CD4-positive, alpha-beta T cell treated with Interleukin-6 for 4 hours (primary cell): ENCODE measurements at regions not wholly inside any gene's neighbourhood (a gene's known extent, or its start where the extent isn't known, plus 50 kb on each side); places are given as distances from the start of the nearest gene placed in this dataset.

Source experiments
- DNase-seq: peaks from one replicate; pipeline ENCODE4 v3.0.0-alpha.2; 2020; ENCODE audit warnings: mixed read lengths

DNA sequence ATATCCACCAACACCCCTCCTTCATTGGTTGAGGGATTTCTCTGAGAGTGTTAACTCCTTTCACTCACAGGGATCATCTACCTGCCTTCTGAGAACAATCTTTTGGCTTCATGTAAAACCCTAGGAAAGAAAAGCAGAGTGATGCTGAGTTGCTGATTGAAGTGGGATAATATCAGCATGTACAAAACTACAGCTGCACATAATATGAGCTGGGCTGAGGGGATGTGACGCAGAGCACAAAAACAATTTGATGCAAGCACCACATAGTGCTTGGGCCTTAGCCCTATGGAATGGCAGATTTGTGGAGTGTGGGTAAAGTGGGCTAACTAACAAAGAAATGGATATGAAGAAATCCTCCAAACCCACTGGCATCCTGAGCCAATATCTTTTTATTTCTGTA, 267.6 kb upstream of the KCNH8 start:
- no peak for DNase-seq

DNA sequence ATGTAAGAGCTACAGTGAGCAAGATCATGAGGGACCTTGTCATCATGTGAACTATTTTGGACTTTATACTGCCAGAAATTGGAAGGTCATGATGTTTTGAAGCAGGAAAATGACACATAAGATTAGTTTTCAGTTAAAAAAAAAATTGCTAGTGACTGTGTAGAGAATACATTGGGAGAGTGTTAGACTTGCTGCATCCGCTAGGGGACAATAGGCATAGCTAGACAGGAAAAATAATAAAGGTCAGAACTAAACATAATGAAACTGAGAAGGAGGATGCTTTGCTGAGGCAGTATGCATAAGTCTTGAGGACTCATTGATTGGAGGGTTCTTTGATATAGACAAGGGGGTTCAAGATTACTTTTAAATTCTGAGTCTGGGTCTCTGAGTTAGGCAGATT, 275.8 kb upstream of the KCNH8 start:
- no peak for DNase-seq

DNA sequence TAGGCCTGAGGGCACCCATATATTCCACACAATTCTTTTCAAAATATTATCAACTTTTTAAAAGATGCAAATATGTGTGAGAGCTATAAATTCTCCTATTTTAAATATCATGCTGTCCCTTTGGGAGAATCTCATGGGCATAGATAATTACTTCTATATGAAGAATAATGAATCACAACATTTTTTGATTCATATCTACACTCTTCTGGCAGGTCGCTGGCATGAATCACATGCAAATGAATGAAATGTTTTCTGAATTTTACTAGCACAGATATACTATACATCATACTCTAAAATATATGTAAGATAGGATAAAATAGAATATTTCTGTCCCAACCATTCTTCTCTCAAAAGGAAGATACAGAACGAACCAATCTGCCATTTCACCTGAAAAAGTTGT, 277.7 kb upstream of the KCNH8 start:
- DNase-seq, result no peak

DNA sequence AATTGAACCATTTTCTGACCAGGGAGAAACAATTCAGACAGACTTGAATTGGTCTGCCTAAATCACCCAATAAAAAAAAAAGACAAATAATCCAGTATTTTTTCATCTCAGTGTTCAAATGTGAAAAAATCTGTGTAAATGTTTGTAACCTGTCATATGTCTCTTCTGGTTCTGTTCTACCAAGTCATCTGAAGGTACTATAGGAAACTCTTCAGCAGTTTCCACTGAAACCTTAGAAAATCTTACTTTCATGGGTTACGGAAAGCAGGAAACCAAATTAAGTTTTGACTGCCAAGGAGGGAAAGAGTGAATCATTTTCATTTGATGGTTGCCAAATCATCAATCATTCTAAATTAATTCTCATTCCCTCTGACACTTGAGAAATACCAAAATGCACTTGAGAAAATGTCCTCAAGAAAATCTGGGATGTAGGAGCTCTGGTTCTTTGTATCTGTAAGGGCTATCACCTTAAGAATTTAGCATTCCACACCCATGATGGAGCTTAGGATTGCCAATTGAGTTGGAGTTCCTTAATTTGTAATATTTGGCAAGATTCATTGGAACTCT, 278.2 kb upstream of the KCNH8 start:
- DNase-seq, result no peak

DNA sequence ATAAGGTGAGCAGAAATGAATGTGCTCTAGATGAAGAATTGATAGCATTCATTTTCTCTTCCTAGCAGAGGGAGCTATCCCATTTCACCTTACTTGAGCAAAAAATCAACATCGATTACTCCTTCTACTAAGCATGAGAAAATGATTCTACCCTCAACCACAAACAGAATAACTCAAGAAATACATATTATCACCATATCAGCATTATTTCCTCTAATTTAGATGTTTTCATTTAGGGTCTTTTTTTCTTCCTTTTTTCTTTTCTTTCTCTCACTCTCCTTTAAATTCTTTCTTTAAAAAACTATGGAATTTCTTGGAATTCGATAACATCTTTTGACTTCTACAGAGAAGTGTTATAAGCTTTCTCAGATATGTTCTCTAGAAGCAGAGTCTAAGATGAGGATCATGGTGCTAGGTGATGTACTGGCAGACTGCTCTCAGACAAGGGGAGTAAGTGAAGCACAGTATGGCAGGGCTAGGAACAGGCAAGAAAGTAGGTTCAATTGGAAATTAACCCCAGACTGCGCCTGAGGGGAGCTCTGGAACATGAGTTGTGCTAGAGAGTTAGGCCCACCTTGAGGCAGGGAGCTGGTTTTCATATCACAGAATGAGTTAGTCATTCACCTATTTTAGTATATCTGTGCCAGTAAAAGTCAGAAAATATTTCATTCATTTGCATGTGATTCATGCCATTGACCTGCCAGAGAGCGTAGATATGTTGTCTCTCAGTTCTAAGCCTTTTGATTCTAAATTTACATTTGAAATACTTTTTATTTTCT, 279.2 kb upstream of the KCNH8 start:
- DNase-seq, result no peak

DNA sequence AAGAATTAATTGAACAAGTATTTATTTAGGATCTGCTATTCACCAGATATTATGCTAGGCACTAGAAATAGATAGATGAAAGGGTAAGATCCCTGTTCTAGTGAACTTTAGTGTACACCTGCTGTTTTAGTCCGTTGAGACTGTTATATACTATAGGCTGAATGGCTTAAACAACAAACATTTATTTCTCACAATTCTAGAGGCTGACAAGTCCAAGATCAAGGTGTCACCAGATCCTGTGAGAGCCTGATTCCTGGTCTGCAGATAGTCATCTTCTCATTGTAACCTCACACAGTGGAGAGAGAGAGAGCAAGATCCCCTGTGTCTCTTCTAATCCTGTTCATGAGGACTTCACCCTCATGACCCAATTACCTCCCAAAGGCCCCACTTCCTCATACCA, 281.4 kb upstream of the KCNH8 start:
- no peak for DNase-seq

DNA sequence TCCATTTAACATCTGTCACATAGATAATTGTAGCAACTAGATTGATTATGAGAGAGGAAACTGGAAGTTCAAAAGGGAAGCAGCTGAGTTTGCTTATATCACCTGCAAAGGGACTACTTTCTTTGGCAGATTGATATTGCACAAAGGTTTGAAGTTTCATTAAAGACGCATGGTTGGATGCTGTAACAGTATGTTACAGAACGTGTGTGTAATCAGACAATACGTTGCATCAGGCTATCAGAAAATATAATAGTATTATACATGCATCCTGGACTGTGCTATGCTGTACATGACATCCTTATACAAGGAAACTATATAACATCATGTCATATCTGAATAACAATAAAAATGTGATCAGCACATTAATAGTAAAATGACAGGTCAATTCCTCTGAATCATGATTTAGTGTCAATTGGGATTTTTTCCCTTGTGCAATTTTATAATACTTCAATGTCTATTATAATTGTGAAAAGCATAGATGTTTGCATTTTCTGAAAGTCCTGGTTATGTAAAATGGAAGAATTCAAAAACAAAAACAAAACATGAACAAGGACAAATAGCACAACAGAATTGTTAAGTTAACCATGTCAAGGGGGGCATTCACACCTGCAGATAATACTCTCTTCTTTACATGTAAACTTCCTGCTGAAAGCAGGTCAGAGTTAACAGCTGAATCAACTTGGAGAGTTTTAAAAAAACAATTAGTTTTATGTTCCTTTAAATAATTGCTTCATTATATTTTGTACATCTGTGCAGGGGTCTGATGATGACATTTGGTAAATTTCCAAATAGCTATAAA, 283.2 kb upstream of the KCNH8 start:
- DNase-seq, result no peak

- DNase-seq, result no peak
These were observed 286.2 kb upstream of the KCNH8 start for GRCh38 chr3:18862077-18862476.

DNA sequence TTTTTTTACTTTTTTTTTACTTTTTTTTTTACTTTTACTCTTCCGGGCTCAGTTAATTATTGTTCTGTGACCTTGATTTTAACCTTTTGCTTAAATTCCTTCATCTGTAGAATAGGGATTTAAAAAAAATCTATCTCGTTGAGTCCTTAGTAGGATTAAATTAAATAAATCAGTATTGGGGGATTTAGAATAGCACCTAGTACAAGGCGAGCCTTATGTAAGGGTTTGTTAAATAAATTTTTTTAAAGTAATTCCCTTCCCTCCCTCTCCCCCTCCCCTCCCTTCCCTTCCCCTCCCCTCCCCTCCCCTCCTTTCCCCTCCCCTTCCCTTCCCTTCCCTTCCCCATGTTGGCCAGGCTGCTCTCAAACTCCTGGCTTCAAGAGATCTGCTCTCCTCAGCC, 287.2 kb upstream of the KCNH8 start:
- no peak for DNase-seq

GRCh38 chr3:18853269-18853668, 295.0 kb upstream of the KCNH8 start:
- no peak for DNase-seq

DNA sequence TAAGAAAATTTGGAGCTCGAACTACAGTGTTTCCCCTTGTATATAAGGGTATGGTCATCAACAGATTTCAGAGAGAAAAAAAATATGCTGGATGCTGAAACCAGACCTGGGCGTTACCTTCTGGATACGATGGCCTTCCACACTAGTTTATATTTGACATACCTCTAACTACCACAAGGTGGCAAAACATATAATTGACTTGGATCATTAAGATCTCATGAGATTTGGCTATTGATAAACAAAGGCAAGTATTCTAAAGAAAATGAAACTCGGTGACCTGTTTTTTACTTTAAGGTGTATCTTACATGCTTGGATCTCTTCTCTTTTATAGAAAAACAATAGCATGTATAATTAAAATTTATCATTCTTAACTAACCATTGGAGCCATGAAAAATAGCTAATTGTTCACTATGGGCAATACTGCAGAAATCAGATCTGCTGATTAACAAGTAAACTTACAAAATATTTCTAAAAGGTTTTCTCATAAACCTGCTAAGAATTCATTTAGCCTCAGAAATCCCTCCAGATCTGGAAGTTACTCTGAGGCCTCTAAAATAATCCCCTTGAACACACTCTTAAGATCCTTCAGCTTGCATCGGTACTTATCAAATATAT, 300.6 kb upstream of the KCNH8 start:
- DNase-seq, result no peak

GRCh38 chr3:18843983-18844382, 304.3 kb upstream of the KCNH8 start:
- DNase-seq, result no peak

- DNase-seq, result no peak
These were observed 305.1 kb upstream of the KCNH8 start for GRCh38 chr3:18843188-18843587.

GRCh38 chr3:18841422-18842343, 306.6 kb upstream of the KCNH8 start:
- no peak for DNase-seq

- no peak for DNase-seq
These were observed 307.7 kb upstream of the KCNH8 start for GRCh38 chr3:18840535-18841137.

GRCh38 chr3:18838758-18839157, 309.6 kb upstream of the KCNH8 start:
- no peak for DNase-seq

GRCh38 chr3:18837137-18837755, 311.1 kb upstream of the KCNH8 start:
- no peak for DNase-seq

- no peak for DNase-seq
These were observed 313.3 kb upstream of the KCNH8 start for GRCh38 chr3:18835021-18835420.

GRCh38 chr3:18830087-18830486, 318.2 kb upstream of the KCNH8 start:
- DNase-seq, result no peak

DNA sequence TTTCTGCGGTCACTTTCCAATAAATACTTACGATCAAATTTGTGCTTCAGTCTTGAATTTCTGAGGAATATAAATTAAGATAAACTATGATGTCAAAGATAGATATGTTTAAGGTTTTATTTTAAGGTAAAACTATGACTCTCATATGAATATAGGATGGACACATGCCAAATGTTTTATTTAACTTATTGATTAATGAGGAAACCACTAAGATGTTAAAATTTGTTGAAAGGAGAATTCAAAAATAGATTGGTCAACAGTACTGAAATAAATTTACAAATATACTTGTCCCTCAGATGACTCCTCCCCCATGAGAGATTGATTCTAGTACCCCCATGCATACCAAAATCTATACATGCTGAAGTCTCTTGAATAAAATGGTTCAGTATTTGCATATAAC, 319.7 kb upstream of the KCNH8 start:
- no peak for DNase-seq

DNA sequence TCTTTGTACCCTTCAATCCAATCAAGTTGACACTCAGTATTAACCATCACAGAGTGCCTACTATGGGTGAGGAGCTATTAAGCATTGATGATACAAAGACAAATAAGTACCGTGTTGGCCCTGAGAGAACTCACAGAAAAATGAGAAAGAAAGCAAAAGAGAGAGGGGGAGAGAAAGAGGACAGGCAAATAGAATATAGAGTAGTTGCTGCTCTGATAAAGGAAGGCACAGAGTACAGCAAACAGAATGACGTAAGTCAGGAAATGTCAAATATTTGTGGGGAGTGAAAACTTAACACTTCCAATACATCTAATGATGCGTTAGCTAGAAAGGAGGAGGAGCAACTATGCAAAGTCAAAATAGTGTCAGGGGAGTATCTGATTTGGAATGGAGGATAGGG, 320.6 kb upstream of the KCNH8 start:
- DNase-seq, result no peak

DNA sequence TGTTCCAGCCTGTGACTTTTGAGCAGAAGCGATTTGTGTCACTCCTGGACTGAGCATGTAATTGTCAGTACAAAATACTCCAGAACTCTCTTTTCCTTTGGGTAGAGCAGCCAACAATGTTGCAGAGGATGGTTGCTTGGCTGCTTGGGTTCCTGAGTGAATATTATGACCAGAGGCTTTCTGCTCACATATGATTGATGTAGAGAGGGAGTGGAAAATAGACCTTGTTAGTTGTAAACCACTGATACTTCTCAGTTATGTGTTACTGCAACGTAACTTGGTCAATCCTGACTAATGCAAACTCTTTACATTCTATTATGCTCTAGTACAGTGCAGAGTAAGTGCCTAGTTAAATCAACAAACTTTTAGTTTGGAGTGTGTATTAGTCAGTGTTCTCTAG, 322.6 kb upstream of the KCNH8 start:
- no peak for DNase-seq
